ENCODE measurements at regions not wholly inside any gene's neighbourhood (a gene's known extent, or its start where the extent isn't known, plus 50 kb on each side); places are given as distances from the start of the nearest gene placed in this dataset.

- Histone ChIP-seq H3K4me3 (ENCODE audit: low read depth, low read length) (no peak overlapping the region), H3K9me3 (ENCODE audit: control insufficient read depth, insufficient read depth, low read length) (no peaks in the 10 kb centered on the region), H3K27me3 (ENCODE audit: control insufficient read depth, insufficient read depth, low read length) (no peaks in the 10 kb centered on the region), H3K4me1 (ENCODE audit: control insufficient read depth, insufficient read depth, low read length) (no peaks in the 10 kb centered on the region), H3K36me3 (ENCODE audit: control insufficient read depth, insufficient read depth, low read length) (no peaks in the 10 kb centered on the region), H3K27ac (ENCODE audit: low read depth, low read length) (no peak overlapping the region)
- WGBS (ENCODE audit: insufficient coverage), result no CpG with 5 or more reads among the region's 2 CpGs
- DNase-seq (ENCODE audit: low read depth in 4 of 6, low spot score in 6 of 6), result no peak
Measured at GRCh38 chr2:14185906-14186305, 446.6 kb upstream of the LRATD1 start.

- H3K27me3 ChIP-seq (ENCODE audit: control insufficient read depth, insufficient read depth, low read length), result no peaks in the 10 kb centered on the region
- no peaks in the 10 kb centered on the region for H3K4me1 ChIP-seq (ENCODE audit: control insufficient read depth, insufficient read depth, low read length)
- peak in 1 of 6 donors; percentile 21 for DNase-seq (ENCODE audit: low read depth in 4 of 6, low spot score in 6 of 6)
- no peak overlapping the region for H3K4me3 ChIP-seq (ENCODE audit: low read depth, low read length)
- 76% methylated on average over 4 of the region's 6 CpGs for WGBS (ENCODE audit: insufficient coverage)
- no peaks in the 10 kb centered on the region for H3K36me3 ChIP-seq (ENCODE audit: control insufficient read depth, insufficient read depth, low read length)
- no peaks in the 10 kb centered on the region for H3K9me3 ChIP-seq (ENCODE audit: control insufficient read depth, insufficient read depth, low read length)
- no peak overlapping the region for H3K27ac ChIP-seq (ENCODE audit: low read depth, low read length)
Measured at GRCh38 chr2:14188446-14188845, 444.1 kb upstream of the LRATD1 start.

GRCh38 chr2:14189929-14190328 is 442.6 kb upstream of the LRATD1 start:
- 75% methylated on average over 2 of the region's 2 CpGs for WGBS (ENCODE audit: insufficient coverage)
- no peak for DNase-seq (ENCODE audit: low read depth in 4 of 6, low spot score in 6 of 6)
- Histone ChIP-seq H3K4me3 (ENCODE audit: low read depth, low read length) (no peak overlapping the region), H3K36me3 (ENCODE audit: control insufficient read depth, insufficient read depth, low read length) (no peaks in the 10 kb centered on the region), H3K4me1 (ENCODE audit: control insufficient read depth, insufficient read depth, low read length) (no peaks in the 10 kb centered on the region), H3K27ac (ENCODE audit: low read depth, low read length) (no peak overlapping the region), H3K9me3 (ENCODE audit: control insufficient read depth, insufficient read depth, low read length) (no peaks in the 10 kb centered on the region), H3K27me3 (ENCODE audit: control insufficient read depth, insufficient read depth, low read length) (no peaks in the 10 kb centered on the region)

GRCh38 chr2:14194233-14194632 is 438.3 kb upstream of the LRATD1 start:
- Histone ChIP-seq H3K27ac (ENCODE audit: low read depth, low read length) (no peak overlapping the region), H3K4me3 (ENCODE audit: low read depth, low read length) (no peak overlapping the region), H3K9me3 (ENCODE audit: control insufficient read depth, insufficient read depth, low read length) (no peaks in the 10 kb centered on the region), H3K4me1 (ENCODE audit: control insufficient read depth, insufficient read depth, low read length) (no peaks in the 10 kb centered on the region), H3K36me3 (ENCODE audit: control insufficient read depth, insufficient read depth, low read length) (no peaks in the 10 kb centered on the region), H3K27me3 (ENCODE audit: control insufficient read depth, insufficient read depth, low read length) (no peaks in the 10 kb centered on the region)
- no peak for DNase-seq (ENCODE audit: low read depth in 4 of 6, low spot score in 6 of 6)
- 92% methylated on average over 1 of the region's 1 CpG for WGBS (ENCODE audit: insufficient coverage)

- H3K27me3 ChIP-seq (ENCODE audit: control insufficient read depth, insufficient read depth, low read length), result no peaks in the 10 kb centered on the region
- H3K4me3 ChIP-seq (ENCODE audit: low read depth, low read length), result no peak overlapping the region
- no peak for DNase-seq (ENCODE audit: low read depth in 4 of 6, low spot score in 6 of 6)
- H3K27ac ChIP-seq (ENCODE audit: low read depth, low read length), result no peak overlapping the region
- WGBS (ENCODE audit: insufficient coverage), result 27% methylated on average over 1 of the region's 2 CpGs
- H3K4me1 ChIP-seq (ENCODE audit: control insufficient read depth, insufficient read depth, low read length), result no peaks in the 10 kb centered on the region
- no peaks in the 10 kb centered on the region for H3K9me3 ChIP-seq (ENCODE audit: control insufficient read depth, insufficient read depth, low read length)
- no peaks in the 10 kb centered on the region for H3K36me3 ChIP-seq (ENCODE audit: control insufficient read depth, insufficient read depth, low read length)
Measured at GRCh38 chr2:14197293-14197692, 435.2 kb upstream of the LRATD1 start.

GRCh38 chr2:14199040-14199439 is 433.5 kb upstream of the LRATD1 start:
- 86% methylated on average over 2 of the region's 3 CpGs for WGBS (ENCODE audit: insufficient coverage)
- H3K36me3 ChIP-seq (ENCODE audit: control insufficient read depth, insufficient read depth, low read length), result no peaks in the 10 kb centered on the region
- no peaks in the 10 kb centered on the region for H3K4me1 ChIP-seq (ENCODE audit: control insufficient read depth, insufficient read depth, low read length)
- H3K27me3 ChIP-seq (ENCODE audit: control insufficient read depth, insufficient read depth, low read length), result no peaks in the 10 kb centered on the region
- H3K4me3 ChIP-seq (ENCODE audit: low read depth, low read length), result no peak overlapping the region
- no peaks in the 10 kb centered on the region for H3K9me3 ChIP-seq (ENCODE audit: control insufficient read depth, insufficient read depth, low read length)
- DNase-seq (ENCODE audit: low read depth in 4 of 6, low spot score in 6 of 6), result no peak
- H3K27ac ChIP-seq (ENCODE audit: low read depth, low read length), result no peak overlapping the region

- no peak for DNase-seq (ENCODE audit: low read depth in 4 of 6, low spot score in 6 of 6)
- H3K36me3 ChIP-seq (ENCODE audit: control insufficient read depth, insufficient read depth, low read length), result no peaks in the 10 kb centered on the region
- 92% methylated on average over 2 of the region's 3 CpGs for WGBS (ENCODE audit: insufficient coverage)
- H3K4me1 ChIP-seq (ENCODE audit: control insufficient read depth, insufficient read depth, low read length), result no peaks in the 10 kb centered on the region
- H3K9me3 ChIP-seq (ENCODE audit: control insufficient read depth, insufficient read depth, low read length), result no peaks in the 10 kb centered on the region
- H3K27me3 ChIP-seq (ENCODE audit: control insufficient read depth, insufficient read depth, low read length), result no peaks in the 10 kb centered on the region
- H3K27ac ChIP-seq (ENCODE audit: low read depth, low read length), result no peak overlapping the region
- no peak overlapping the region for H3K4me3 ChIP-seq (ENCODE audit: low read depth, low read length)
Measured at GRCh38 chr2:14219306-14219705, 413.2 kb upstream of the LRATD1 start.

- no peaks in the 10 kb centered on the region for H3K27me3 ChIP-seq (ENCODE audit: control insufficient read depth, insufficient read depth, low read length)
Measured at GRCh38 chr2:14220101-14220500, 412.4 kb upstream of the LRATD1 start.

GRCh38 chr2:14221466-14221865 is 411.1 kb upstream of the LRATD1 start:
- Histone ChIP-seq H3K36me3 (ENCODE audit: control insufficient read depth, insufficient read depth, low read length) (no peaks in the 10 kb centered on the region), H3K9me3 (ENCODE audit: control insufficient read depth, insufficient read depth, low read length) (no peaks in the 10 kb centered on the region), H3K27me3 (ENCODE audit: control insufficient read depth, insufficient read depth, low read length) (no peaks in the 10 kb centered on the region), H3K4me1 (ENCODE audit: control insufficient read depth, insufficient read depth, low read length) (no peaks in the 10 kb centered on the region), H3K27ac (ENCODE audit: low read depth, low read length) (no peak overlapping the region), H3K4me3 (ENCODE audit: low read depth, low read length) (no peak overlapping the region)
- WGBS (ENCODE audit: insufficient coverage), result 100% methylated on average over 1 of the region's 4 CpGs
- DNase-seq (ENCODE audit: low read depth in 4 of 6, low spot score in 6 of 6), result no peak

More at GRCh38 chr2:14220101-14220500, 412.4 kb upstream of the LRATD1 start:
- no peaks in the 10 kb centered on the region for H3K9me3 ChIP-seq (ENCODE audit: control insufficient read depth, insufficient read depth, low read length)
- WGBS (ENCODE audit: insufficient coverage), result 100% methylated on average over 1 of the region's 1 CpG
- H3K27ac ChIP-seq (ENCODE audit: low read depth, low read length), result no peak overlapping the region
- no peaks in the 10 kb centered on the region for H3K4me1 ChIP-seq (ENCODE audit: control insufficient read depth, insufficient read depth, low read length)
- H3K36me3 ChIP-seq (ENCODE audit: control insufficient read depth, insufficient read depth, low read length), result no peaks in the 10 kb centered on the region
- DNase-seq (ENCODE audit: low read depth in 4 of 6, low spot score in 6 of 6), result no peak
- no peak overlapping the region for H3K4me3 ChIP-seq (ENCODE audit: low read depth, low read length)

- DNase-seq (ENCODE audit: low read depth in 4 of 6, low spot score in 6 of 6), result no peak
- WGBS (ENCODE audit: insufficient coverage), result no CpG with 5 or more reads among the region's 1 CpG
Measured at GRCh38 chr2:14223576-14223975, 408.9 kb upstream of the LRATD1 start.

More at GRCh38 chr2:14223576-14223975, 408.9 kb upstream of the LRATD1 start:
- H3K27ac ChIP-seq (ENCODE audit: low read depth, low read length), result no peak overlapping the region
- no peaks in the 10 kb centered on the region for H3K9me3 ChIP-seq (ENCODE audit: control insufficient read depth, insufficient read depth, low read length)
- H3K4me3 ChIP-seq (ENCODE audit: low read depth, low read length), result no peak overlapping the region
- H3K4me1 ChIP-seq (ENCODE audit: control insufficient read depth, insufficient read depth, low read length), result no peaks in the 10 kb centered on the region
- no peaks in the 10 kb centered on the region for H3K27me3 ChIP-seq (ENCODE audit: control insufficient read depth, insufficient read depth, low read length)
- H3K36me3 ChIP-seq (ENCODE audit: control insufficient read depth, insufficient read depth, low read length), result no peaks in the 10 kb centered on the region

Data from spinal cord (tissue), 9 donors.